ENCODE measurements at regions not wholly inside any gene's neighbourhood (a gene's known extent, or its start where the extent isn't known, plus 50 kb on each side); places are given as distances from the start of the nearest gene placed in this dataset.

DNA sequence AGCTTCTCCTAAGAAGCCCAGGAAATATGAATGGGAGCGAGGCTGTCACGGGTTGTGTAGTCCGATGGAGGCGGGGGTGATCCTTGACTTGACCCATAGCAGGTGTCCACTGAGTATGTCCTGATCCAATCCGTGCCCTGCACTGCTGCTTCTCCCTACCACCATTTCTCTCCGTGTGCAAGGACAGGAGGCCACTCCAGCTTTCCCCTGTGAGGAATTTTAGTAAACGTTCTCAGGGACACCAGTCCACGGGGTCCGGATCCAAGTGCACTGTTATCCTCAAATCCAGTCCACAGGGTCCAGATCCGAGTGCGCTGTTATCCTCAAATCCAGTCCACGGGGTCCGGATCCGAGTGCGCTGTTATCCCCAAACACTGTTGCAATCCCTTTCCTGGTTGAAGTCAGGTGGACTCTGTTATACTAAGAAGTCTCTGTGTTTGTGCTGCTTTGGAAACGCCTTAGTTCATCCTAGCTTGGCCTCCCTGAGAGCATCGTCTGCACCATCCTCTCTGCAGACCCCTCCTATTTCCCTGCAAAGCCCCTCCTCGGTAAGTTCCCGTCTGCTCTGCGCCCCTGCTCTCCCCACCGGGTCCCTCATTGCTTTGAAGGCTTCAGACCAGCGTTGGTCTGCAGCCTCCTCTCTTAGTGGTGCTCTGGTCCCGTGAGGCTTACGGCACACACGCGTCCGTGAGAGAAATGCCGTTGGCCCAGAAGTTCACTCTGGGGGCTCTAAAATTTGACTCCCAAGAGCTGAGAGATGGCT lies 303.5 kb downstream of the TEX29 start:
- no peak for TF ChIP-seq EZH2 (IDR thresholded peaks at IDR 0.05; ENCODE audit: low read length)
- TF ChIP-seq, protein P1, sequence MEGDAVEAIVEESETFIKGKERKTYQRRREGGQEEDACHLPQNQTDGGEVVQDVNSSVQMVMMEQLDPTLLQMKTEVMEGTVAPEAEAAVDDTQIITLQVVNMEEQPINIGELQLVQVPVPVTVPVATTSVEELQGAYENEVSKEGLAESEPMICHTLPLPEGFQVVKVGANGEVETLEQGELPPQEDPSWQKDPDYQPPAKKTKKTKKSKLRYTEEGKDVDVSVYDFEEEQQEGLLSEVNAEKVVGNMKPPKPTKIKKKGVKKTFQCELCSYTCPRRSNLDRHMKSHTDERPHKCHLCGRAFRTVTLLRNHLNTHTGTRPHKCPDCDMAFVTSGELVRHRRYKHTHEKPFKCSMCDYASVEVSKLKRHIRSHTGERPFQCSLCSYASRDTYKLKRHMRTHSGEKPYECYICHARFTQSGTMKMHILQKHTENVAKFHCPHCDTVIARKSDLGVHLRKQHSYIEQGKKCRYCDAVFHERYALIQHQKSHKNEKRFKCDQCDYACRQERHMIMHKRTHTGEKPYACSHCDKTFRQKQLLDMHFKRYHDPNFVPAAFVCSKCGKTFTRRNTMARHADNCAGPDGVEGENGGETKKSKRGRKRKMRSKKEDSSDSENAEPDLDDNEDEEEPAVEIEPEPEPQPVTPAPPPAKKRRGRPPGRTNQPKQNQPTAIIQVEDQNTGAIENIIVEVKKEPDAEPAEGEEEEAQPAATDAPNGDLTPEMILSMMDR (optimal IDR thresholded peaks at IDR 0.05 in 1 of 3, IDR thresholded peaks at IDR 0.05 in 1 of 3, conservative IDR thresholded peaks at IDR 0.05 in 1 of 3; ENCODE audit: extremely low read depth in 1 of 3, insufficient read depth in 2 of 3, low read length in 3 of 3) = no peak

Data from keratinocyte (primary cell).